PFSK-1 (cell line): ENCODE measurements at regions not wholly inside any gene's neighbourhood (a gene's known extent, or its start where the extent isn't known, plus 50 kb on each side); places are given as distances from the start of the nearest gene placed in this dataset.

Source experiments
- FOXP2 ChIP-seq: optimal IDR thresholded peaks from 2 replicates; pipeline ENCODE3; 2011; ENCODE audit warnings: borderline replicate concordance, control low read depth, inconsistent platforms; ENCODE audit not compliant: insufficient read depth; ENCODE audit errors: extremely low read length, extremely low read depth
- POLR2AphosphoS5 ChIP-seq: IDR thresholded peaks from 2 replicates; pipeline ENCODE4 v1.6.1; 2012; ENCODE audit warnings: low read depth, mild to moderate bottlenecking, control low read depth, low read length, moderate library complexity
- SIN3A ChIP-seq: IDR thresholded peaks from 2 replicates; pipeline ENCODE4 v1.6.1; 2012; ENCODE audit warnings: mild to moderate bottlenecking, low read length, moderate library complexity, borderline replicate concordance; ENCODE audit not compliant: insufficient read depth
- TAF1 ChIP-seq: IDR thresholded peaks from 2 replicates; pipeline ENCODE4 v1.6.1; 2012; ENCODE audit warnings: low read length, control low read depth, borderline replicate concordance; ENCODE audit not compliant: insufficient read depth
- TF ChIP-seq, protein P1 (sequence below), 2 experiments: IDR thresholded peaks; 2 replicates each; pipeline versions ENCODE4 v1.6.1 to v1.8.0; 2011 to 2012; ENCODE audit warnings: low read depth in 2 of 2, low read length in 2 of 2, control low read depth in 1 of 2, inconsistent platforms in 1 of 2, mild to moderate bottlenecking in 1 of 2, moderate library complexity in 1 of 2; ENCODE audit not compliant: insufficient read depth in 1 of 2

DNA sequence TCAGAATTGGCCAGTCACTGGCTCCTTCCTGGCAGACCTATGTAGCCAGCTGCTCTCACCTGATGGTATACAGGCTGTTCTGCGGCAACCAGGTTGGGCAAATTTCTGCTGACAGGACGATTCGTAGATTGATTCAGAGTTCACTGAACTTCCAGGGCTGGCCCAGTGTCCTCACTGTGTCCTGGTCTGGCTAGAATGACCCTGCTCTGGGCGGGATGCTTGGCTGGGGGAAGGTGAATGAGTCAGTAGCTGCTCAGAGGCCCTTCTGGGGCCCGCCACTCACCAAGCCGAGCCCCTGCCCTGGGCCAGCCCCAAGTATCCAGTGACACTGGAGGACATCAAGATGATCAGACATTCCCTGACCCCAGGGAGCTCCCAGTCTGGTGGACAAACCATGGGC, 62.9 kb upstream of the WNT11 start:
- TF ChIP-seq TAF1 (no peak), FOXP2 (no peak), SIN3A (no peak), POLR2AphosphoS5 (no peak)
- TF ChIP-seq, protein P1, sequence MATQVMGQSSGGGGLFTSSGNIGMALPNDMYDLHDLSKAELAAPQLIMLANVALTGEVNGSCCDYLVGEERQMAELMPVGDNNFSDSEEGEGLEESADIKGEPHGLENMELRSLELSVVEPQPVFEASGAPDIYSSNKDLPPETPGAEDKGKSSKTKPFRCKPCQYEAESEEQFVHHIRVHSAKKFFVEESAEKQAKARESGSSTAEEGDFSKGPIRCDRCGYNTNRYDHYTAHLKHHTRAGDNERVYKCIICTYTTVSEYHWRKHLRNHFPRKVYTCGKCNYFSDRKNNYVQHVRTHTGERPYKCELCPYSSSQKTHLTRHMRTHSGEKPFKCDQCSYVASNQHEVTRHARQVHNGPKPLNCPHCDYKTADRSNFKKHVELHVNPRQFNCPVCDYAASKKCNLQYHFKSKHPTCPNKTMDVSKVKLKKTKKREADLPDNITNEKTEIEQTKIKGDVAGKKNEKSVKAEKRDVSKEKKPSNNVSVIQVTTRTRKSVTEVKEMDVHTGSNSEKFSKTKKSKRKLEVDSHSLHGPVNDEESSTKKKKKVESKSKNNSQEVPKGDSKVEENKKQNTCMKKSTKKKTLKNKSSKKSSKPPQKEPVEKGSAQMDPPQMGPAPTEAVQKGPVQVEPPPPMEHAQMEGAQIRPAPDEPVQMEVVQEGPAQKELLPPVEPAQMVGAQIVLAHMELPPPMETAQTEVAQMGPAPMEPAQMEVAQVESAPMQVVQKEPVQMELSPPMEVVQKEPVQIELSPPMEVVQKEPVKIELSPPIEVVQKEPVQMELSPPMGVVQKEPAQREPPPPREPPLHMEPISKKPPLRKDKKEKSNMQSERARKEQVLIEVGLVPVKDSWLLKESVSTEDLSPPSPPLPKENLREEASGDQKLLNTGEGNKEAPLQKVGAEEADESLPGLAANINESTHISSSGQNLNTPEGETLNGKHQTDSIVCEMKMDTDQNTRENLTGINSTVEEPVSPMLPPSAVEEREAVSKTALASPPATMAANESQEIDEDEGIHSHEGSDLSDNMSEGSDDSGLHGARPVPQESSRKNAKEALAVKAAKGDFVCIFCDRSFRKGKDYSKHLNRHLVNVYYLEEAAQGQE (IDR thresholded peaks at IDR 0.05; ENCODE audit: insufficient read depth in 1 of 2, low read depth in 2 of 2, low read length in 2 of 2): no peak

DNA sequence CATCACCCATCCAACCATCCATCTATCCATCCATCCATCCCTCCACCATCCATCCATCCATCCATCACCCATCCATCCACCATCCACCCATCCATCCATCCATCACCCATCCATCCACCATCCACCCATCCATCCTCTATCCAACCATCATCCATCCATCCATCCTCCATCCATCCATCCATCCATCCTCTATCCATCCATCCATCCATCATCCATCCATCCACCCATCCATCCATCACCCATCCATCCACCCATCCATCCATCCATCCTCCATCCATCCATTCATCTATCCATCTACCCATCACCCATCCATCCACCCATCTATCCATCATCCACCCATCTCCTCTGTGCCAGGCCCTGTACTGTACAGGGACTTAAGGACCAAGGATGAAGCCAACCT, 62.2 kb upstream of the WNT11 start:
- no peak for TF ChIP-seq POLR2AphosphoS5
- TF ChIP-seq, protein P1 (IDR thresholded peaks at IDR 0.05; ENCODE audit: insufficient read depth in 1 of 2, low read depth in 2 of 2, low read length in 2 of 2): no peak
- TF ChIP-seq FOXP2: no peak
- TF ChIP-seq TAF1: no peak
- no peak for TF ChIP-seq SIN3A

DNA sequence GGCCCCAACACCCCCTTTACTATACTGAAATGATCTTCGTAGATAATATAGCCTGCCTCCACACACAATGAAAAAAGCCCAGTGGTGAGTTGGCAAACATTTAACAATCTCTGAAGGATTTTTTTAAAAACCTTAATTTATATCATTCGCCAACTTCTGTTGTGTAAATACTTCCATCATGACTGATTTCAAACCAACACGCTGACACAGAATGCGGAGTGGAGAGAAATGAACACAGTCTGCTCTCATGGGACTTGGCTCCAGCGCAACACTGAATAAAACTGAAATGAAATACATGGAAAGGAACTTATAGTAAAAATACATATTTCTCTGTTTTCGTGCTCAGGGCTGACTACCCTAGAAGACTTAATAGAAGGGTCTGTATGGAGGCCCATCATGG, 61.3 kb upstream of the WNT11 start:
- no peak for TF ChIP-seq FOXP2
- TF ChIP-seq POLR2AphosphoS5: no peak
- no peak for TF ChIP-seq TAF1
- TF ChIP-seq, protein P1 (IDR thresholded peaks at IDR 0.05; ENCODE audit: insufficient read depth in 1 of 2, low read depth in 2 of 2, low read length in 2 of 2): no peak
- no peak for TF ChIP-seq SIN3A

DNA sequence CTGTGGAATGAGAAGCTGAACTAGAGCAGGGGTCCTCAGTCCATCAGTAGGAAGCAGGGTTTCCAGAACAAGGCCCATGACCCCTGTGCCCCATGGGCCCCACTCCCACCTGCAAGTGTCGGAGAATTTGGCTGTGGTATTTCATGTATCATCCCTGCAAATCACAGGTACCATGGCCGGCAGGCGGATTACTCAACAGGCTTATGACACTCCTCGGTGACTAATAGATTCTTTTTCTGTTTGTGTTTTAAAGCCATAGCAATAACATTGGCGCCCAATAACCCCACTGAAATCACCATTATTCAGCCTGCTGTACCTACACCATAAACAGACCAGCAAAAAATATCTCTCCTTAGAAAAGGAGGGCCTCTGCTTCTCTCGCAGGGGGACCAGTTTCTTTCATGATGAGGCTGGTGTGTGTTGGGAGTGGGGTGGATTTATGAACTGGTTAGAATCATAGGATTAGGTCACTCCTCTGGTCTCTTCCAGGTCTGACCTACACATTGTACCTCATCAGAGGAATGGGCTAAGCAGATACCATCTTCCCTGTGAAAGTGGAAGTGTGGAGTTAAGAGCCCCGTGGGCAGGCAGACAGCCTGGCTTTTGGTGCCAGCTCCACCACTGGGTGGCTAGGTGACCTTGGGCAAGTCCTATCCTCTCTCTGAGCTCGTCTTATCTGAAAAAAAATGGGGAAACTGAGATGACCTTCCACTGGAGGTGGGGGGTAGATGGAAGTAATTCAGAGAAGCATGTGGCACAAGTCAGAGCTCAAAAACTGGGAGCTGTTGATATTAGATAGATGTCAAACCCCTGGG, 60.2 kb upstream of the WNT11 start:
- TF ChIP-seq FOXP2: no peak
- no peak for TF ChIP-seq TAF1
- no peak for TF ChIP-seq POLR2AphosphoS5
- no peak for TF ChIP-seq SIN3A
- TF ChIP-seq, protein P1 (IDR thresholded peaks at IDR 0.05; ENCODE audit: insufficient read depth in 1 of 2, low read depth in 2 of 2, low read length in 2 of 2): no peak

DNA sequence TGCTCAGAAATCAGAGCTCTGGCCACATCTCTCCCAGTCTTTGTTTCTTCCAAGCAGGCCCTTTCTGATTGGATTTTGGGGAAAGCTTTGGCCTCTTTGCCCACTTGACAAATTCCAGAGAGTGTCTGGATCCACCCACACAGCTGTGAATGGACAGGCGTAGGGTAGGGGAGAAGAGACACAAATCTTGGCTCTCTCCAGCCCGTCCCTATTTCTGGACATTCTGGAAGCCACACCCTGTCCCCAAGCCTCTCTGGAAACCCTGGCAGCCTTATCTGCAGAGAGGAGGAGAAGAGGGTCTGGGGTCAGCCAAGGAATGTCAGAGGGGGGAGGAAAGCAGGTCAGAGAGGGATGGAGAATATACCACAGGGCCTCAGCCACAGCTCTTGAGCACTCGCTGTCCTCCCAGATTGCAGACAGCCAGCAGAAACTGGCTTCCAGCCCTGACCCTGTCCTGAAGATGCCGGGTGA, 59.5 kb upstream of the WNT11 start:
- no peak for TF ChIP-seq SIN3A
- no peak for TF ChIP-seq FOXP2
- TF ChIP-seq TAF1: no peak
- TF ChIP-seq, protein P1 (IDR thresholded peaks at IDR 0.05; ENCODE audit: insufficient read depth in 1 of 2, low read depth in 2 of 2, low read length in 2 of 2): no peak
- no peak for TF ChIP-seq POLR2AphosphoS5
